ENCODE measurements at regions not wholly inside any gene's neighbourhood (a gene's known extent, or its start where the extent isn't known, plus 50 kb on each side); places are given as distances from the start of the nearest gene placed in this dataset.

DNA sequence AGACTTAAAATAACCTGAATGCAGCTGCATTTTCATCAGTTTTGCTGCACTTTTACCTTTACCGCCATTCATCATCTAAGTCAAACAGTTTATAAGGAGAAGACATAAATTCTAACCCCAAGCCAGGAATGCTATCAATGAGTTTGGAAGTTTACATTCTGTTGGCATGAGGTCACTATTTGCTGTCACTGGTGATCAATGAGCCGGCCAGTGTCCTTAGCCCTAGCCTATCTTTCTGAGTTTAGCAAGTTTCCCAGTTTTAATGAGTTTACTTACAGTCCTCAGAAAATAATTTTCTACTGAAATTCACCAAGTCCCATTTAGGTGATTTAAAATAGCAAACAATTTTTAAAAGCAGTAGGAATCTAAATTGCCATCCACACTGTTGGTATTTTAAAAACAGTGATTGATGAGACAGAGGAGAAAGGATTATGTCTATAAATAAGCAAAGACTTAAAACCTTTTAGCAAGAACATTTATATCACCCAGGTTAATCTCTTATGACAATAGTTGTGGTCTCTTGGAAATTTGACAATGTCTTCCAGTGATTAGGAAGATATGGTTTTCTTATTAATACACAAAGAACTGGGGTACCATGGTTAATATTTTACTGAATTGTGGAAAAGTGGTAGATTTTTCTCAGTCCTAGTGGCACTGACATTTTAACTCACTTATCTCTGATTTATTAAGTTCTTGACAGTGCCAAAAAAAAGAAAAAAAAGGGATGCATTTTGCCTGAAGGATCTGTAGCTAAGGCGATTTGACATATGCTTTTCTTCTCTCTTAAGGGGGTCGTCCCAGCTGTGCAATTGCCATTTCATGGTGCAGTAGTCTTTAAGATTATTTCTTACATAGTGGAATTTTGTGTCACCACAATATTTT lies 443.4 kb upstream of the ANKRD30A start:
- DNase-seq, result no peak

DNA sequence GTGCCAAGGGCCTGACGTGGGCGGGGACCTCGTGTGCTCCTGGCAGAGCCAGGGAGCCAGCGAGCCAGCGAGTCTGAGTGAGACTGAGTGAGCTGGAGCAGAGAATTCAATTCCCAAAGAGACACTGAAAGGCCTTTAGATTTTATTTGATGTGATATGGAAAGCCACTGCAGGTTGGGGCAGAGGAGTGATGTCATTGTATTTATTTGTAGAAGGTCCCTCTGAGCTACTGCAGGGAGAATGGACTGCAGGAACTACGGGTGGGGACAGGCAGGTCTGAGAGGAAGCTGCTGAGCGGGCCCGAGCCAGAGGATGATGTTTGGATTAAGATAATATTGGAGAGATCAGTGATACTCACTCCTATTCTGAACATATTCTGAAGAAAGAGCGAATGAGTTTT lies 445.8 kb upstream of the ANKRD30A start:
- no peak for DNase-seq

DNA sequence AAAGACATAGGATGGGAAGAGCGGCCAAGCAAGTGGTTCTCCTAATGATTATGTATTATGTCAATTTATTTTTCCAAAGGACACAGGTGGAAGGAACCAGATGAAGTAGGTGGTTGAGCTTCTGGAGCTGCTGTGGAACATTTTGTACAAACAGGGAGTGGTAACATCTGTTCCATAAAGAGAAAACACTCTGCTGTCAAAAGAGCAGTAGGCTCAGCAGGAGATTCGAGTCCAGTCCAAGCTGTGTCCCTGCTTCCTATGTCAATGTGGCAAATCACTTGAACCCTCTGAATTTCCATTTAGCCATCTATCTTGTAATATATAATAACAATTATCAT lies 448.0 kb upstream of the ANKRD30A start:
- DNase-seq, result peak; percentile 63

DNA sequence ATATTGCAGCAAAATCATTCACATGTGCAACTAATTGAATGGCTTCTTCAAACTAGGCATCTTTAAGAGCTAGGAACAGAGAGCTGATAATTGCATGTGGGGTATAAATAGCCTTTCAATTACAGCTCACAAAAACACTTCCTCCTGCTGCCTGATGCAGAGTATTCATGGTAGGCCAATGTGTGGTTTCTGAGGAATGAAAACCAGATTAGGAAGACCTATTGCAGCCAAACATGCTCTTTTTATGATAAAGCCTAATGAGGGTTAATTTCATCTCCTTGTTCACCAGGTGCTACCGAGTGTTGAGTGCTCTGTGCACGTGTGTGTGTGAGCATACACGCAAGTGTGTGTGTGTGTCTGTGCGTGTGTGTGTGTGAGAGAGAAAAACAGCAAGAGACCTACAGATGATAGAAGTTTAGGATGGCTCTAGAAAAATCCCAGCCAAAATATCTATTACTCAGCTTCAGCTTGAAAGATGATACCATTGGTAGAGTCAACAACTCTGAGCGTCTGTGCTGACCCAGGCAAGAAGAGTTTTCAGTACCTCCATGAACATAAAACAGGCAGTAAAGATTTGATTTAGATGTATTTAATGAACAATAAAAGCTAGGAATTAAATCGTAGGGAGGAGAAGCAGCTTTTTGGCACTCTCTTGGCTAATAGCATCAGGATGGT lies 448.5 kb upstream of the ANKRD30A start:
- DNase-seq, result peak; percentile 63

DNA sequence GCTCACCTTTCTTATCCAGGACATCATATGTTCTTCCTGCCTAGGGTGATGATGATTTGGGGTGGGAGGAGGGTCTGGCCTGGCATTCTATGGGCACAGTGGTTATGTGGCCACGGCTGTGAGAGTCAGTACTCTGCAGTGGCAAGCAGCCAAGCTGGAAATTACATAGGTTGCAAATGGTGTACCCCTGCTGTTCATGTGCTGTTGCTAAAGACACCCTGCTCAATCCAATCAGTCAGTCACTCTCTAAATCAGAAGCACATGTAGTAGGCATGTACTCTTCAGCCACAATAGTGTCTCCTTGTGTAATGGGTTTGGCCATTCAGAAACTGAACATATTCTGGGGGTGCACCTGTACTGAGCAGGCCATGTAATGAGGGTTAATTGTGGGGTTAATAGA lies 449.1 kb upstream of the ANKRD30A start:
- peak; percentile 26 for DNase-seq

DNA sequence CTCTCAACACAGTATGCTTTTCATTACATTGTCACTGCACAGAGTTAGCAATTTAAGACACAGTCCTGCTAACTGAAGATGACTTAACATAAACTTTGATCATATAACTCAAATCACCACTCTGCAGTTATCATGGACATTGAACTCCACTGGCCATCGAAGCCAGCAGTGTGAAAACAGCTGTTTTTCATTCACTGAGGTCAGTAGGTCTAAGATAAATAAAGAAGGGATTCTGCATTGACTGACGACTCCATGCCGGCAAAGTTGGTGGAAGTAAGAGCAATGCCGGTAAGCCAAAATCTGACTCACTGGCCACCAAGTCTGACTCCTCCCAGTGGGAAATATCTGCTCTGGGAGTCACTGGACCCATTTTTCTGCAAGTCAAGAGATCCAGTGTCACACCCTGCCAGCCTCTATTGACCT lies 449.9 kb upstream of the ANKRD30A start:
- DNase-seq, result no peak

DNA sequence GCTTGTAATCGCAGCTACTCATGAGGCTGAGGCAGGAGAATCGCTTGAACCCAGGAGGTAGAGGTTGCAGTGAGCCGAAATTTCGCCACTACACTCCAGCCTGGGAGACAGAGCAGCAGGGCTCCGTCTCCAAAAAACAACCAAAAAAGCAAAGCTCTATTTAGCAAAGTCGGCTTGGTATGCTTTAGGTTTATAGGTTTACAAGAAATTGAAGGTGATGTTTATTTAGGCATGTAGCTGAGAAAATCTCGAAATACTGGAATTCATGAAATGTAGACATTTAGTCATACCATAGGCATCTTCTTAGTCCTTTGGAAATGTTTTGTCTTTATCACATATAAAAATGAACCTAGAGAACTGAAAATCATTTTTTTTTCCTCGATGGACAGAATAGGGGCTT lies 453.8 kb upstream of the ANKRD30A start:
- DNase-seq, result no peak

DNA sequence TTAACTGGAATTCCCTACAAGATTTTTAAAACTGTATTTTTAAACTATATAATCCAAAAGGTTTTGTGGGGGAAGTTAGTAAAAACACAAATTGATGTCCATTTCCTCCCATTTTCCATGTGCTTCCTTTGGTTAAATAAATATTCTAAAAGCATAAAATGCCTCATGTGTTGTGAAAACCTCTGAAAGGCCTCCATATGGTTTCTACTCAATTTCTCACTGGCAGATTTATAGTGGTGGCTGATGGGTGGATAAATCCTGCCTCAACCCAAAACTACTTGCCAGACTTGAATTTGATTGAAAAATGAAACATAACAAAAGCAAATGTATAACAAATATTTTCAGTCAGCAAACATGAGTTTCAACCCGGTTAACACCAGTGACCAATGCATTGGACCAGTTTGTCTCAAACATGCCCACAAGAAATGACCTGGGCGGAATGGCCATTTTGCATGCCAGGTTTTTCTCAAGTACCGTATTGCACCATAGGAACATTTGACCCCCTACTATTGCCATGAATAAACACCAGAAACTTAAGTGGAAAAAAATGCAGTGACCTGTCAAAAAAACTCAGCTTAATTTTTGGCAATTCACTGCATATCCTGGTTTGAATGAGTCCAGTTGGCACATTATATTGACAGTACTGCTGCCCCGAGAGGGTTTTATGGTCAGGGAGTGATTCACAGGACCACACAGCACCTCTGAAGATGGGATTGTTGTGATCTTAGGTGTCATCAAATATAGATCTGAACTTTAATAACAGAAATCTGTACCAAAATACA lies 454.6 kb upstream of the ANKRD30A start:
- DNase-seq, result no peak

DNA sequence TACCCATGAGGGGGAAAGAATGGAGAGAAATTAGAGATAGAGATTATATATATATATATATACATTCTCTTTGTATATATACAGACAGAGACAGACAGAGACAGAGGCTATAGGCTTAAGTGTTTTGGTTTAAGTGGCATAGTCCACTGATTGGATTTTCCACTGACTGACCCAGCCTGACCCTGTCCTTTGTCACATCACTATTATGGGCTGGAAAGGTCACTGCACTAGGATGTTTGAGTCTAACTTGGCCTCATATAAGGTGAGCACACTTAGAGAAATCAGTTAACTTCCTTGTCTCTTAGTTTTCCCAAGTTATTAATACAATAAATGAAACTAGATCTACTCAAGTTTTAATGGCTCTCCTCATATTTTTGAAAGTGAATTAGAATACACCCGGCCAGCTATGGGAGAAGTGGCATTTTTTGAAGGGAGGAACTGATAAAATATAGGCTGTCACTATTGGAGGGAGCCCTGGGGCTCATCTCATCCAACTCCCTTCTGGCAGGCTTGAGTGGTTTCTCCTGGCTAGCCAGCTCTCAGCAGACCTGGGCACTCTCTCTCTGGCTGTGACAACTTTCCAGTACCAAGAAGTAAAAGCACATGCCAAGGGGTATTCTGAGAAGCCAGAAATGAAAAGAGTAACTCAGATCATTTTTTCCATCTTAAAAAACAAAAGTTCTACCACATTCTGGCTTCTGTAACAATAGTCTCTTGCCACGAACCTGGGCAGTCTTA lies 455.6 kb upstream of the ANKRD30A start:
- DNase-seq, result no peak

DNA sequence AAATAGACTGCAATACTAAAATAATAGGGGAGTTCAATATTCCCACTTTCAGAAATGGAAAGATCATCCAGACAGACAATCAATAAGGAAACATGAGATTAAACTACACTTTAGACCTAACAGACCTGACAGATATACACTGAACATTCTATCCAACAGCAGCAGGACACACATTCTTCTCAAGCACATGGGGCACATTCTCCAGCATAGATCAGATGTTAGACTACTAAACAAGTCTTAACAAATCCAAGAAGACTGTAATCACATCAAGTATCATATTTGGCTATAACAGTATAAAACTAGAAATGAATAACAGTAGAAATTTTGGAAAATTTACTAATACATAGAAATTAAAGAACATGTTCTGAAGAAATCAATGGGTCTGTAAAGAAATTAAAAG lies 458.9 kb upstream of the ANKRD30A start:
- peak; percentile 5 for DNase-seq

DNA sequence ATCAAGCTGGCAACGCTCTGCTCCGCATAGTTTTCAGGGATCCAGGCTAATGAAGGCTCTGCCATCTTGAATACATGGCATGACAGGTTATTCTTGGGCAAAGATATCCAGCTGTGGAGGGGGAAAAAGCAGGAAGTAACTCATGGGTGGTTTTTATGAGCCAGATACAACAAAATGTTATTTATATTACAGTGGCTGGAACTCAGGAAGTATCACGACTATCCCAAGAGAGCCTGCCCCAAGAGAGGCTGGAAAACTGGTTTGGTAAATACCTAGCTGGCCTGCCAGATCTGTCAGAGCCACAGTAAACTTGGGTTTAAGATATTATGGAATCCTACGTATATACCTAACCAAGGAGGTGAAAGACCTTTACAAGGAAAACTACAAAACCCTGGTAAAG lies 462.8 kb upstream of the ANKRD30A start:
- no peak for DNase-seq

DNA sequence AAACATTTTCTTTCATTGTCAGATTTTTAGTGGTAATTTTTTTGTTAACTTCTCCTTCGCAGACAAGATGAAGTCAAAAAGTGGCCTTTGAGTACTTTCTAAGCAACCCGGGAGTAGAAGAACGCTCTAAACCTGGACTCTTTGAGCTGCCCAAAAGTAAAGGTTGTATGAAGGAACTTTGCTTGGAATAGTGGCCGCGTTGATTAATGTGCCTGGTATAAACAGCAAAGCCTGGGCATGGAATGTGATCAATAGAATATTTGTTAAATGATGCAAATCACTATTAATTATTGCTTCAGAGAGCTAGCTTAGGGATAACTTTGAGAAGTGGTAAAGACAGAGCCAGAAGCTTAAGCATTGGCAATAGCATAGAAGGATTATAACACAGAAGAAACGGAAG lies 475.1 kb upstream of the ANKRD30A start:
- DNase-seq, result no peak

DNA sequence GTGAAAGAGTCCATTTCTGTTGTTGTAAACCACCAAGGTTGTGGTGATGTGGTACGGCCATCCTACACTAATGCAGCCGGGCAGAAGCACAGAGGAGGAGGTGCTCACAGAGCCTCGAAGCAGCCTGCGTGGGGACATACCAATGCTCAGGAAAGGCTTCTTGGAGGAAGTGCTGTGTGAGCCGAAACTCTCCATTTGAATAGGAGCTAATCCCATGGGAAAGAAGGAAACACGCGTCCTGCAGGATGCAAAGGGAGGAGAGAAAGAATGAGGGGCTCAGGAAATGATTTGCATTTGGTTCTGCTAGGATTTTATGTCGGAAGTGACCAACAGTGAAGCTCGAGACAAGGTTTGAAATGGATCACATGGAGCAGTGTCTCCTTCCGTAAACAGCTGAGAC lies 477.9 kb upstream of the ANKRD30A start:
- DNase-seq, result no peak

DNA sequence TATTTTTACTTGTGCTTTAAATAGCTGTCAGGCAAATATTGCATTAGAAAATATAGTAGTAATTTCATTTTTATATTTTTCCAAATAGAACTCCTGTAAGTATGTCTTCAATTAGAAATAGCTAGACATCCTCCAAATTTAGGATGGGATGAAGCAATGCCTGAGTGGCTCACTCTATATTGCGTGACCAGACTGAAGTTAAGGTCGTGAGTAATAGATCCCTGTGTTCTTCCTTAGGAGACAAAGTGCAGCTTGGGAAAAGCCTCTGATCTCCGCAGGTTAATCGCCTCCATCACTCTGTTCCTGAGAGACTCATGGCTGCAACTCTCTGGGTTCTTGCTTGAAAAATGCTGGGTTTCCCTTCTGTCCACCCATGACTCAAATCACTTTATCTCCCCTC lies 484.8 kb upstream of the ANKRD30A start:
- DNase-seq, result no peak

DNA sequence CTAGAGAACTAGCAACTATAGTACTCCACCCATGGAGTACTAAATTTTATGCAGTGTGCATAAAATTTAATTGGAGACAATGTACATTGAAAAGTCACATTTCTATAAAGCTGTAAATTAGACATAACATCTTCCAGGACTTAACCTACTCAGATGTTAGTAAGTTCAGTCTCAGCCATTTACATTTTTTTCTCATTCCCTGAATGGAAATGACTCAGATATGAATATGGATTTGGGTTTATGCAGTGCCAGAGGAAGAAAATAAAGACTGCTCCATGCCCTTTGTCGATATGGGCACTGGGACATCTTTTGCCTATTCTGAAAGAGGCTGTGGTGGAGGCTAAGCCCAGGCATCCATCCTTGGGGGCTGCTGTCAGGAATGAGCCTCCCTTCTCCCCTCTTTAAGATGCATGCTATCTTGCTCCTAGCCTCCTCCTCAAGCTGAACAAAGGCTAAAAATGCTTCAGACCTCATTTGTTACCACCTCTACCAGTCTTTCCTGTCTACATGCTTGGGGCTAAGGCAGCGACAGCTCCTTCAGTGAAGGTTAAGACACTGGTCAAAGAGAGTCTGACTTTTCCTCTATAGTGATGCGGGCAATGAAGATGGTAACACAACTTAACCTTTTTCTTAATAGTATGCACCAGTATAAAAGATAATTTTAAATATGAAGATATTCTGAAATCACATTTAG lies 486.8 kb upstream of the ANKRD30A start:
- no peak for DNase-seq

DNA sequence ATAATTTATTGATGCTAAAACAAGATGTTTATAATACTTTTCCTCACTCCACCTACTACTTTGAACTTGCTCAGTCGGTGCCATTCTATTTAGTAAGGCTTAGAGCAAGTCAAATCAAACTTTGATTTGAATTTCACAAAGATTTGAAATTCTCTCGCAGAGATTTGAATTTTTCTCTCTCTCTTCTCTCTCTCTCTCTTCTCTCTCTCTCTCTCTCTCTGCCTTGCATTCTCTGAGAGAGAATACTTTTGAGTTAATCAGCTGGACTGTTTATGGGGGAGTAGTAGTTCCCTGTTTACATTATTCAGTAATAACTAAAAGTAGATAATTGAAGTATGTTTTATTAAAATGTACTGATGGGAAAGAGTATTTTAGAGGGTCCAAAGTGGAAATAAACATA lies 488.5 kb upstream of the ANKRD30A start:
- no peak for DNase-seq

DNA sequence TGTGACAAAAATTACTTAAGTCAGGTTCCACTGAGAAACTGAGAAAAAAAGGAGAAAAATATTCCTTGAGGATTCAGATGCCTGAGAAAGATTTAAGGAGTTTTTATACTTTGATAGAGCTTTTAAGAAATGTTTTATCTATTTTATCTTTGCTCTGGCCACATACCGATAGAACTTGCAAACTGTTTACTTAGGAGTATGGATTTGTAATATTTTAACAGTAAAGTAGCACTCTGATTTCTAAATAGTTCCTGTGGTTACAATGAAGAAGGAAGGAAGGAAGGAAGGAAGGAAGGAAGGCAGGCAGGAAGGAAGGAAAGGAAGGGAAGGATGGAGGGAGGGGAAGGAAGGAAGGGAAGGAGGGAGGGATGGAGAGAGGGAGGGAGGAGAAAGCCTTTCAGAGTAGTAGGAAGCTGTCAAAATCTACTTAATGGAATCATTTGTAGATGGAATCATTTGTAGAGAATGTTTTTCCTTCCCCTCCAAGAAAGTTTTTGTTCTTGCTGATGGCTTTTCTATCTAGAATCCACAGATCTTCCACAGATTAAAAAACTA lies 489.0 kb upstream of the ANKRD30A start:
- no peak for DNase-seq

DNA sequence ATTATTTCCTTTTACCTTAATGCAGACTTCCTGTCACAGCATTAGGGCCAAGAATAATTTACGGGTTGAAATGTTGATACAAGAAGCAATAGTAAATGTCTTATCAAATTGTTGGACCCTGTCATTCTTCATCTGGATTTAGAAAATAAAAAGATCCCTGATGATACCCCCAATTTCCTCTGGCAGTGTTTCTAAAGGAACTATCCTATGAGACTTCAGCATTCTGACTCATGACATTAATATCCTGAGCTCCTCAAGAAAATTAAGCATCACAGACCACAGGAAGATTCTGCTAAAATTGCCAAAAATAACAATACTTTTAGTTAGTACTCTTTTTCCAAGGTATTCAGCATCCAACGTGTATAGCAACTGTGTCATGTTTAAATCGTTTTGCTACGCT lies 490.5 kb upstream of the ANKRD30A start:
- DNase-seq, result no peak

DNA sequence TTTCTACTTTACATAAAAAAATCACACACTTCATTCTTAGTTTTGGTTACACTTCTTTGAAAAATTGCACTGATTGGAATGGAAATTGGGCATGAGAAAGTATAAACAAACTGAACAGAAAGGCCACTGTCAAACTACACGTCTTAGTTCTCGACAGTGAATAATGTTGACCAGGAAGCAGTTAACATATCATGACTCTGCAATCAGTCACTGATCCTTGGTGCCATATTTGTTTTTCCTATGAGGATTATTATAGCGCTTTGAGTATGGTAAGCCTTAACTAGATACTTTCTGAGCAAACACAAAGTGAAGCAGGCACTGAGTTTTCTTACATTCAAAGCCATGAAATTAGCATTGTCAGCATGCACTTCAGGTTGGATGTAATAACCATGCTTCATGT lies 495.1 kb upstream of the ANKRD30A start:
- no peak for DNase-seq

DNA sequence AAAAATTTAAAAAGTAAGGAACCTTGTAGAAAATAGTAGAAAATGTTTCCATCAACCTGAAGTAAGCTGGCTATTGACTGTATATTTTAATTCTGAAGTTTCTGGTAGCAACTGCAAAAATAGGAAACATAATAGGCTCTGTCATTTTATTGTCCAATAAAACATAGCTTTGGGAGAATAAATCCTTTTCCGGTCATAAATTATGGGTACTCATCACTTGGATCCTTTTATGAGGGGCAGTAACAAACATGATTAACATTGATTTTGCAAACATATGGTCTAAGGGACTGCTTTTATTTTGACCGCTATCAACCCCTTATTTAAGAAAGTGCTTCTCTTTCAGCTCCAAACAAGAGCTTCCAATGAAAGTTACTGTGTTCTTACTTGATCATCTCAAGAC lies 495.9 kb upstream of the ANKRD30A start:
- DNase-seq, result no peak

DNA sequence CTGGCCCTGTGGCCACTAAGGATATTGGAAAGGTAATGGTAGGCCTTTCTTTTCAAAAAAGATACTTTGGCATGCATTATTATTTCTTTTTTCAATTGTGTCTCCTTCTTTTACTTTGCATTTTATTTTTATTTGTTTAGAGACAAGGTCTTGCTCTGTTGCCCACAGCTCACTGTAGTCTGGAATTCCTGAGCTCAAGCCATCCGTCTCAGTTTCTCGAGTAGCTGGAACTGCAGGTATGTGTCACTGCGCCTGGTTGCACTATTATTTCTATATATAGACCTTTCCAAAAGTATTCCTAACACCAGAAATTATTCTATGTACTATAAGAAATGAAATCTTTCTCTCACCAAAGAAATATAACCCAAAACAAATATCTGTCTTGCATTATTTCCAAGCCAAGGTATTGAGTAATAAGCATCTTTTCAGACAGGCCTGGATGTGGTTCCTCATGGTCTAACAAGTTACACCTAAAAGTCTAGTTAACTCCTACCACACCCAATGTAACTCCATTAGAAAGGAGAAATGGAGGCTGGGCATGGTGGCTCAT lies 500.8 kb upstream of the ANKRD30A start:
- no peak for DNase-seq

DNA sequence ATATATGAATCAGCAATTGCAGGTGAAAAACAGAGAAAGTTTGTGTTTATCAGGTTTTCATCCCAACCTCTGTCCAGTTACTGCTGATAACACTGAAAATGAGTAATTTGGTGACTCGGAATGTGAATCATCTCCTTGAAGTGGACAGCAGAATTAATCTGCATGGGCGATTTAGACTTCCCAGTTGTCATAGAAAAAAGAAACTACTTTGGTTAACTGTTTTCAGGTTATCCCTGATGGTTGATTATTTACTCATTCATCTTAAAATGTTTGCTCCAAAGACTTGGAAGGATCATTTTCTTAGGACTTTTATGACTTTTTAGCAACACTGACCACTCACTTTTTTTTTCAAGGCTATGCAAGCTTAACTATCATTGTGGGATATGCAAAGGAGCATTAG lies 504.1 kb upstream of the ANKRD30A start:
- DNase-seq, result no peak
